Stimulated activated effector memory CD8-positive, alpha-beta T cell treated with anti-CD3 and anti-CD28 coated beads, Interleukin-12 subunit alpha, Interleukin-12 subunit beta, amount 100 ng/mL, for 72 hours (primary cell): ENCODE measurements at regions not wholly inside any gene's neighbourhood (a gene's known extent, or its start where the extent isn't known, plus 50 kb on each side); places are given as distances from the start of the nearest gene placed in this dataset.
"Not testable (repeated sequence)": the region's sequence is repeated elsewhere in the genome, so short reads cannot be mapped to it uniquely, and the experiment has no call there.

Experiments used
- ATAC-seq: fragments of 150-1000 bp; cut with Tn5 transposase; 2 replicates; pipeline ENCODE4 v1.10.0; 2021
- DNase-seq, 2 donors: peaks; one replicate each; pipeline ENCODE4 v3.0.0; 2021 to 2022; ENCODE audit warnings: low spot score in 2 of 2
- H3K27ac Mint-ChIP-seq: one replicate; pipeline ENCODE4 v1.8.0; 2022; ENCODE audit warnings: mild to moderate bottlenecking, mixed read lengths
- H3K36me3 Mint-ChIP-seq: one replicate; pipeline ENCODE4 v1.8.0; 2022; ENCODE audit warnings: mild to moderate bottlenecking, mixed read lengths
- H3K4me1 Mint-ChIP-seq: one replicate; pipeline ENCODE4 v1.8.0; 2022; ENCODE audit warnings: mixed read lengths
- H3K4me3 Mint-ChIP-seq: one replicate; pipeline ENCODE4 v1.8.0; 2022; ENCODE audit warnings: mild to moderate bottlenecking, mixed read lengths
- H3K9me3 Mint-ChIP-seq: one replicate; pipeline ENCODE4 v1.8.0; 2022; ENCODE audit warnings: mixed read lengths

GRCh38 chrY:7382988-7383387 lies 471.4 kb upstream of the AMELY start:
- DNase-seq (no peak), ATAC-seq (peak; percentile 57)
- peak overlapping the region; percentile 82 for H3K27ac Mint-ChIP-seq
- peaks cover 64% of the 10 kb centered on the region for H3K36me3 Mint-ChIP-seq
- peaks cover 20% of the 10 kb centered on the region for H3K4me1 Mint-ChIP-seq
- H3K4me3 Mint-ChIP-seq, result no peak overlapping the region
- H3K9me3 Mint-ChIP-seq, result peaks cover 3% of the 10 kb centered on the region

- Mint-ChIP-seq H3K4me3 (no peak overlapping the region), H3K9me3 (no peaks in the 10 kb centered on the region), H3K27ac (peak overlapping the region; percentile 54), H3K4me1 (peaks cover 2% of the 10 kb centered on the region), H3K36me3 (peaks cover 92% of the 10 kb centered on the region)
- DNase-seq (no peak), ATAC-seq (peak; percentile 48)
Observed at GRCh38 chrY:7377091-7377490, 465.5 kb upstream of the AMELY start.

GRCh38 chrY:7374485-7374884 lies 462.9 kb upstream of the AMELY start:
- H3K27ac Mint-ChIP-seq, H3K9me3 Mint-ChIP-seq, H3K4me3 Mint-ChIP-seq, H3K4me1 Mint-ChIP-seq, DNase-seq: not testable (repeated sequence)
- ATAC-seq, result peak; percentile 37
- H3K36me3 Mint-ChIP-seq, result peaks cover 99% of the 10 kb centered on the region

GRCh38 chrY:7371953-7372352 lies 460.4 kb upstream of the AMELY start:
- not testable (repeated sequence) for H3K4me1 Mint-ChIP-seq, H3K9me3 Mint-ChIP-seq, H3K27ac Mint-ChIP-seq, ATAC-seq, H3K4me3 Mint-ChIP-seq, DNase-seq
- H3K36me3 Mint-ChIP-seq, result peaks cover 98% of the 10 kb centered on the region

- not testable (repeated sequence) for DNase-seq, H3K9me3 Mint-ChIP-seq, H3K4me3 Mint-ChIP-seq, H3K4me1 Mint-ChIP-seq, ATAC-seq
- H3K36me3 Mint-ChIP-seq, result peaks cover 95% of the 10 kb centered on the region
- H3K27ac Mint-ChIP-seq, result peak overlapping the region; percentile 54
Observed at GRCh38 chrY:7371026-7371425, 459.5 kb upstream of the AMELY start.

GRCh38 chrY:7359520-7359919 lies 448.0 kb upstream of the AMELY start:
- H3K4me1 Mint-ChIP-seq, result peaks cover 9% of the 10 kb centered on the region
- H3K4me3 Mint-ChIP-seq, result no peak overlapping the region
- no peaks in the 10 kb centered on the region for H3K9me3 Mint-ChIP-seq
- no peak overlapping the region for H3K27ac Mint-ChIP-seq
- ATAC-seq, result no peak
- peaks cover 97% of the 10 kb centered on the region for H3K36me3 Mint-ChIP-seq
- DNase-seq, result no peak

GRCh38 chrY:7358103-7358752 lies 446.7 kb upstream of the AMELY start:
- DNase-seq (no peak), ATAC-seq (no peak)
- Mint-ChIP-seq H3K27ac (peak overlapping the region; percentile 52), H3K36me3 (peaks cover 95% of the 10 kb centered on the region), H3K4me1 (peaks cover 9% of the 10 kb centered on the region), H3K4me3 (no peak overlapping the region), H3K9me3 (no peaks in the 10 kb centered on the region)

GRCh38 chrY:7355891-7356290 lies 444.3 kb upstream of the AMELY start:
- not testable (repeated sequence) for ATAC-seq, H3K4me3 Mint-ChIP-seq, H3K27ac Mint-ChIP-seq, H3K9me3 Mint-ChIP-seq, DNase-seq, H3K4me1 Mint-ChIP-seq
- peaks cover 94% of the 10 kb centered on the region for H3K36me3 Mint-ChIP-seq

- no peak overlapping the region for H3K4me3 Mint-ChIP-seq
- ATAC-seq, result peak; percentile 51
- no peaks in the 10 kb centered on the region for H3K9me3 Mint-ChIP-seq
- peak overlapping the region; percentile 53 for H3K27ac Mint-ChIP-seq
- peaks cover 22% of the 10 kb centered on the region for H3K4me1 Mint-ChIP-seq
- H3K36me3 Mint-ChIP-seq, result peaks cover 89% of the 10 kb centered on the region
- peak; percentile 5 to 76 for DNase-seq
Observed at GRCh38 chrY:7344661-7345060, 433.1 kb upstream of the AMELY start.

- Mint-ChIP-seq H3K9me3 (no peaks in the 10 kb centered on the region), H3K27ac (peak overlapping the region; percentile 53), H3K4me3 (no peak overlapping the region), H3K4me1 (peaks cover 32% of the 10 kb centered on the region), H3K36me3 (peaks cover 89% of the 10 kb centered on the region)
- DNase-seq, result no peak
- ATAC-seq, result no peak
Observed at GRCh38 chrY:7343261-7343660, 431.7 kb upstream of the AMELY start.

- DNase-seq, H3K9me3 Mint-ChIP-seq, H3K4me3 Mint-ChIP-seq: not testable (repeated sequence)
- peaks cover 92% of the 10 kb centered on the region for H3K36me3 Mint-ChIP-seq
- H3K4me1 Mint-ChIP-seq, result peaks cover 37% of the 10 kb centered on the region
- H3K27ac Mint-ChIP-seq, result peak overlapping the region; percentile 53
- peak; percentile 76 for ATAC-seq
Observed at GRCh38 chrY:7342732-7343131, 431.2 kb upstream of the AMELY start.

GRCh38 chrY:7339391-7340087 lies 428.0 kb upstream of the AMELY start:
- Mint-ChIP-seq H3K36me3 (peaks cover 89% of the 10 kb centered on the region), H3K9me3 (no peaks in the 10 kb centered on the region), H3K27ac (peak overlapping the region; percentile 84), H3K4me3 (peak overlapping the region; percentile 25), H3K4me1 (peaks cover 50% of the 10 kb centered on the region)
- peak in 1 of 2 donors; percentile 58 for DNase-seq
- peak; percentile 43 for ATAC-seq

GRCh38 chrY:7336023-7336873 lies 424.7 kb upstream of the AMELY start:
- Mint-ChIP-seq H3K4me3 (peak overlapping the region; percentile 40), H3K9me3 (no peaks in the 10 kb centered on the region), H3K27ac (peak overlapping the region; percentile 58), H3K4me1 (peaks cover 47% of the 10 kb centered on the region), H3K36me3 (peaks cover 88% of the 10 kb centered on the region)
- ATAC-seq (peak; percentile 76), DNase-seq (peak in 1 of 2 donors; percentile 71)

- Mint-ChIP-seq H3K36me3 (peaks cover 92% of the 10 kb centered on the region), H3K9me3 (no peaks in the 10 kb centered on the region), H3K4me3 (peak overlapping the region; percentile 56), H3K4me1 (peaks cover 53% of the 10 kb centered on the region), H3K27ac (peak overlapping the region; percentile 54)
- peak; percentile 72 for ATAC-seq
- DNase-seq, result no peak
Observed at GRCh38 chrY:7334449-7334848, 422.9 kb upstream of the AMELY start.
